ENCODE measurements at regions not wholly inside any gene's neighbourhood (a gene's known extent, or its start where the extent isn't known, plus 50 kb on each side); places are given as distances from the start of the nearest gene placed in this dataset.
"Not testable (repeated sequence)": the region's sequence is repeated elsewhere in the genome, so short reads cannot be mapped to it uniquely, and the experiment has no call there.

GRCh38 chr12:23141335-23141734 lies 516.4 kb downstream of the ETNK1 start:
- Histone ChIP-seq H3F3A (ENCODE audit: insufficient read depth, low read length, poor library complexity, severe bottlenecking) (no peaks in the 10 kb centered on the region), H3K79me2 (replicated peaks; ENCODE audit: insufficient read depth, low read length) (no peaks in the 10 kb centered on the region), H2AFZ (ENCODE audit: low read depth, low read length) (no peak overlapping the region), H3K4me2 (ENCODE audit: low read length) (no peak overlapping the region), H3K27me3 (ENCODE audit: insufficient read depth, low read depth, low read length) (no peaks in the 10 kb centered on the region), H3K9me3 (ENCODE audit: low read length) (peaks cover 5% of the 10 kb centered on the region), H3K36me3 (ENCODE audit: insufficient read depth, low read length) (no peaks in the 10 kb centered on the region), H4K20me1 (ENCODE audit: insufficient read depth) (no peaks in the 10 kb centered on the region), H3K27ac (ENCODE audit: low read length) (no peak overlapping the region), H3K9ac (ENCODE audit: low read length) (no peak overlapping the region), H3K4me3 (ENCODE audit: low read length) (no peak overlapping the region), H3K9me2 (ENCODE audit: insufficient read depth, low read length) (no peaks in the 10 kb centered on the region)
- TF ChIP-seq, protein P1, sequence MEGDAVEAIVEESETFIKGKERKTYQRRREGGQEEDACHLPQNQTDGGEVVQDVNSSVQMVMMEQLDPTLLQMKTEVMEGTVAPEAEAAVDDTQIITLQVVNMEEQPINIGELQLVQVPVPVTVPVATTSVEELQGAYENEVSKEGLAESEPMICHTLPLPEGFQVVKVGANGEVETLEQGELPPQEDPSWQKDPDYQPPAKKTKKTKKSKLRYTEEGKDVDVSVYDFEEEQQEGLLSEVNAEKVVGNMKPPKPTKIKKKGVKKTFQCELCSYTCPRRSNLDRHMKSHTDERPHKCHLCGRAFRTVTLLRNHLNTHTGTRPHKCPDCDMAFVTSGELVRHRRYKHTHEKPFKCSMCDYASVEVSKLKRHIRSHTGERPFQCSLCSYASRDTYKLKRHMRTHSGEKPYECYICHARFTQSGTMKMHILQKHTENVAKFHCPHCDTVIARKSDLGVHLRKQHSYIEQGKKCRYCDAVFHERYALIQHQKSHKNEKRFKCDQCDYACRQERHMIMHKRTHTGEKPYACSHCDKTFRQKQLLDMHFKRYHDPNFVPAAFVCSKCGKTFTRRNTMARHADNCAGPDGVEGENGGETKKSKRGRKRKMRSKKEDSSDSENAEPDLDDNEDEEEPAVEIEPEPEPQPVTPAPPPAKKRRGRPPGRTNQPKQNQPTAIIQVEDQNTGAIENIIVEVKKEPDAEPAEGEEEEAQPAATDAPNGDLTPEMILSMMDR (IDR thresholded peaks at IDR 0.05; ENCODE audit: poor library complexity, severe bottlenecking): no peak
- TF ChIP-seq TAF1 (IDR thresholded peaks at IDR 0.05; ENCODE audit: low read depth) (no peak), EZH2 (IDR thresholded peaks at IDR 0.05; ENCODE audit: borderline replicate concordance, insufficient read depth, low read length, poor library complexity, severe bottlenecking) (no peak), MXI1 (conservative IDR thresholded peaks at IDR 0.05; ENCODE audit: poor library complexity, severe bottlenecking) (no peak), RAD21 (conservative IDR thresholded peaks at IDR 0.05) (no peak), SMC3 (conservative IDR thresholded peaks at IDR 0.05; ENCODE audit: poor library complexity) (no peak), EP300 (conservative IDR thresholded peaks at IDR 0.05; ENCODE audit: poor library complexity, severe bottlenecking) (no peak), POLR2AphosphoS5 (IDR thresholded peaks at IDR 0.05) (no peak)
- TF ChIP-seq, protein P2, sequence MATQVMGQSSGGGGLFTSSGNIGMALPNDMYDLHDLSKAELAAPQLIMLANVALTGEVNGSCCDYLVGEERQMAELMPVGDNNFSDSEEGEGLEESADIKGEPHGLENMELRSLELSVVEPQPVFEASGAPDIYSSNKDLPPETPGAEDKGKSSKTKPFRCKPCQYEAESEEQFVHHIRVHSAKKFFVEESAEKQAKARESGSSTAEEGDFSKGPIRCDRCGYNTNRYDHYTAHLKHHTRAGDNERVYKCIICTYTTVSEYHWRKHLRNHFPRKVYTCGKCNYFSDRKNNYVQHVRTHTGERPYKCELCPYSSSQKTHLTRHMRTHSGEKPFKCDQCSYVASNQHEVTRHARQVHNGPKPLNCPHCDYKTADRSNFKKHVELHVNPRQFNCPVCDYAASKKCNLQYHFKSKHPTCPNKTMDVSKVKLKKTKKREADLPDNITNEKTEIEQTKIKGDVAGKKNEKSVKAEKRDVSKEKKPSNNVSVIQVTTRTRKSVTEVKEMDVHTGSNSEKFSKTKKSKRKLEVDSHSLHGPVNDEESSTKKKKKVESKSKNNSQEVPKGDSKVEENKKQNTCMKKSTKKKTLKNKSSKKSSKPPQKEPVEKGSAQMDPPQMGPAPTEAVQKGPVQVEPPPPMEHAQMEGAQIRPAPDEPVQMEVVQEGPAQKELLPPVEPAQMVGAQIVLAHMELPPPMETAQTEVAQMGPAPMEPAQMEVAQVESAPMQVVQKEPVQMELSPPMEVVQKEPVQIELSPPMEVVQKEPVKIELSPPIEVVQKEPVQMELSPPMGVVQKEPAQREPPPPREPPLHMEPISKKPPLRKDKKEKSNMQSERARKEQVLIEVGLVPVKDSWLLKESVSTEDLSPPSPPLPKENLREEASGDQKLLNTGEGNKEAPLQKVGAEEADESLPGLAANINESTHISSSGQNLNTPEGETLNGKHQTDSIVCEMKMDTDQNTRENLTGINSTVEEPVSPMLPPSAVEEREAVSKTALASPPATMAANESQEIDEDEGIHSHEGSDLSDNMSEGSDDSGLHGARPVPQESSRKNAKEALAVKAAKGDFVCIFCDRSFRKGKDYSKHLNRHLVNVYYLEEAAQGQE (IDR thresholded peaks at IDR 0.05; ENCODE audit: borderline replicate concordance): no peak

- not testable (repeated sequence) for H3K4me2 ChIP-seq (ENCODE audit: low read length); H3F3A ChIP-seq (ENCODE audit: insufficient read depth, low read length, poor library complexity, severe bottlenecking); H3K79me2 ChIP-seq (replicated peaks; ENCODE audit: insufficient read depth, low read length); H3K9me2 ChIP-seq (ENCODE audit: insufficient read depth, low read length); H3K4me3 ChIP-seq (ENCODE audit: low read length); H2AFZ ChIP-seq (ENCODE audit: low read depth, low read length); H3K9ac ChIP-seq (ENCODE audit: low read length); H3K27me3 ChIP-seq (ENCODE audit: insufficient read depth, low read depth, low read length); H3K27ac ChIP-seq (ENCODE audit: low read length); H3K36me3 ChIP-seq (ENCODE audit: insufficient read depth, low read length); H4K20me1 ChIP-seq (ENCODE audit: insufficient read depth); H3K9me3 ChIP-seq (ENCODE audit: low read length)
These were observed 521.1 kb downstream of the ETNK1 start for GRCh38 chr12:23146070-23146469.

DNA sequence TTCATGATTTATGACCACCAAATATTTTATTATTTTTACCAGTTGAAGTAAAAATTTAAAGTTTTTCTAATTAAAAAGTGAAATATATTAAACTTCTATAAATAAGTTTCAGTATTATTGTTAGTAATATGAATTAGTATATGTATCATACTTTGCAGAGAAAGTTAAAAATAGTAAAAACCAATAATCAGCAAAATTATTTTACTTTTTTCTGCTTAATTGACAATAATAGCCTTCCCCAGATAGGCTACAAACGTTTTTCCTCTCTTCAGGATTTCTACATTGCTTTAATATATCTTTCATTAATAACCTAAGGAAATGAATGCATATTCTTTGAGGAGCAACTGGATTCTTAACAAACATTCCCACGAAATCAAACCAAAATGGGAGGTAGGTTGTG lies 543.5 kb downstream of the ETNK1 start:
- H3K9me3 ChIP-seq (ENCODE audit: low read length): no peaks in the 10 kb centered on the region
- H3K9me2 ChIP-seq (ENCODE audit: insufficient read depth, low read length): no peaks in the 10 kb centered on the region
- H2AFZ ChIP-seq (ENCODE audit: low read depth, low read length): no peak overlapping the region
- H3K27ac ChIP-seq (ENCODE audit: low read length): no peak overlapping the region
- no peaks in the 10 kb centered on the region for H3K36me3 ChIP-seq (ENCODE audit: insufficient read depth, low read length)
- no peaks in the 10 kb centered on the region for H3K79me2 ChIP-seq (replicated peaks; ENCODE audit: insufficient read depth, low read length)
- H3K4me2 ChIP-seq (ENCODE audit: low read length): no peak overlapping the region
- TF ChIP-seq EZH2 (IDR thresholded peaks at IDR 0.05; ENCODE audit: borderline replicate concordance, insufficient read depth, low read length, poor library complexity, severe bottlenecking): no peak
- TF ChIP-seq RAD21 (conservative IDR thresholded peaks at IDR 0.05): no peak
- TF ChIP-seq, protein P1 (IDR thresholded peaks at IDR 0.05; ENCODE audit: poor library complexity, severe bottlenecking): no peak
- TF ChIP-seq MXI1 (conservative IDR thresholded peaks at IDR 0.05; ENCODE audit: poor library complexity, severe bottlenecking): no peak
- no peak for TF ChIP-seq TAF1 (IDR thresholded peaks at IDR 0.05; ENCODE audit: low read depth)
- TF ChIP-seq POLR2AphosphoS5 (IDR thresholded peaks at IDR 0.05): no peak
- no peak for TF ChIP-seq SMC3 (conservative IDR thresholded peaks at IDR 0.05; ENCODE audit: poor library complexity)
- TF ChIP-seq, protein P2 (IDR thresholded peaks at IDR 0.05; ENCODE audit: borderline replicate concordance): no peak
- TF ChIP-seq EP300 (conservative IDR thresholded peaks at IDR 0.05; ENCODE audit: poor library complexity, severe bottlenecking): no peak
- H3F3A ChIP-seq (ENCODE audit: insufficient read depth, low read length, poor library complexity, severe bottlenecking): no peaks in the 10 kb centered on the region
- no peak overlapping the region for H3K9ac ChIP-seq (ENCODE audit: low read length)
- H3K27me3 ChIP-seq (ENCODE audit: insufficient read depth, low read depth, low read length): no peaks in the 10 kb centered on the region
- H4K20me1 ChIP-seq (ENCODE audit: insufficient read depth): no peaks in the 10 kb centered on the region
- no peak overlapping the region for H3K4me3 ChIP-seq (ENCODE audit: low read length)

Data from neural cell (in vitro differentiated cells).